ENCODE measurements at regions not wholly inside any gene's neighbourhood (a gene's known extent, or its start where the extent isn't known, plus 50 kb on each side); places are given as distances from the start of the nearest gene placed in this dataset.

- Histone ChIP-seq H2AFZ (ENCODE audit: low read depth, low read length) (no peak overlapping the region), H3K9me2 (ENCODE audit: insufficient read depth, low read length) (no peaks in the 10 kb centered on the region), H3K27me3 (ENCODE audit: insufficient read depth, low read depth, low read length) (no peaks in the 10 kb centered on the region), H3K36me3 (ENCODE audit: insufficient read depth, low read length) (no peaks in the 10 kb centered on the region), H3K4me2 (ENCODE audit: low read length) (no peak overlapping the region), H4K20me1 (ENCODE audit: insufficient read depth) (no peaks in the 10 kb centered on the region), H3K9ac (ENCODE audit: low read length) (no peak overlapping the region), H3K79me2 (replicated peaks; ENCODE audit: insufficient read depth, low read length) (no peaks in the 10 kb centered on the region), H3F3A (ENCODE audit: insufficient read depth, low read length, poor library complexity, severe bottlenecking) (no peaks in the 10 kb centered on the region), H3K27ac (ENCODE audit: low read length) (no peak overlapping the region), H3K9me3 (ENCODE audit: low read length) (no peaks in the 10 kb centered on the region), H3K4me3 (ENCODE audit: low read length) (no peak overlapping the region)
- TF ChIP-seq RAD21 (conservative IDR thresholded peaks at IDR 0.05) (no peak), EZH2 (IDR thresholded peaks at IDR 0.05; ENCODE audit: borderline replicate concordance, insufficient read depth, low read length, poor library complexity, severe bottlenecking) (no peak)
- TF ChIP-seq, protein P1, sequence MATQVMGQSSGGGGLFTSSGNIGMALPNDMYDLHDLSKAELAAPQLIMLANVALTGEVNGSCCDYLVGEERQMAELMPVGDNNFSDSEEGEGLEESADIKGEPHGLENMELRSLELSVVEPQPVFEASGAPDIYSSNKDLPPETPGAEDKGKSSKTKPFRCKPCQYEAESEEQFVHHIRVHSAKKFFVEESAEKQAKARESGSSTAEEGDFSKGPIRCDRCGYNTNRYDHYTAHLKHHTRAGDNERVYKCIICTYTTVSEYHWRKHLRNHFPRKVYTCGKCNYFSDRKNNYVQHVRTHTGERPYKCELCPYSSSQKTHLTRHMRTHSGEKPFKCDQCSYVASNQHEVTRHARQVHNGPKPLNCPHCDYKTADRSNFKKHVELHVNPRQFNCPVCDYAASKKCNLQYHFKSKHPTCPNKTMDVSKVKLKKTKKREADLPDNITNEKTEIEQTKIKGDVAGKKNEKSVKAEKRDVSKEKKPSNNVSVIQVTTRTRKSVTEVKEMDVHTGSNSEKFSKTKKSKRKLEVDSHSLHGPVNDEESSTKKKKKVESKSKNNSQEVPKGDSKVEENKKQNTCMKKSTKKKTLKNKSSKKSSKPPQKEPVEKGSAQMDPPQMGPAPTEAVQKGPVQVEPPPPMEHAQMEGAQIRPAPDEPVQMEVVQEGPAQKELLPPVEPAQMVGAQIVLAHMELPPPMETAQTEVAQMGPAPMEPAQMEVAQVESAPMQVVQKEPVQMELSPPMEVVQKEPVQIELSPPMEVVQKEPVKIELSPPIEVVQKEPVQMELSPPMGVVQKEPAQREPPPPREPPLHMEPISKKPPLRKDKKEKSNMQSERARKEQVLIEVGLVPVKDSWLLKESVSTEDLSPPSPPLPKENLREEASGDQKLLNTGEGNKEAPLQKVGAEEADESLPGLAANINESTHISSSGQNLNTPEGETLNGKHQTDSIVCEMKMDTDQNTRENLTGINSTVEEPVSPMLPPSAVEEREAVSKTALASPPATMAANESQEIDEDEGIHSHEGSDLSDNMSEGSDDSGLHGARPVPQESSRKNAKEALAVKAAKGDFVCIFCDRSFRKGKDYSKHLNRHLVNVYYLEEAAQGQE (IDR thresholded peaks at IDR 0.05; ENCODE audit: borderline replicate concordance): no peak
These were observed 302.6 kb downstream of the CBLL2 start for GRCh38 chrX:22575161-22575845.

- Histone ChIP-seq H3K9ac (ENCODE audit: low read length) (no peak overlapping the region), H3K9me3 (ENCODE audit: low read length) (no peaks in the 10 kb centered on the region), H3K4me3 (ENCODE audit: low read length) (no peak overlapping the region), H3K27ac (ENCODE audit: low read length) (no peak overlapping the region), H3K9me2 (ENCODE audit: insufficient read depth, low read length) (no peaks in the 10 kb centered on the region), H3F3A (ENCODE audit: insufficient read depth, low read length, poor library complexity, severe bottlenecking) (no peaks in the 10 kb centered on the region), H2AFZ (ENCODE audit: low read depth, low read length) (no peak overlapping the region), H4K20me1 (ENCODE audit: insufficient read depth) (no peaks in the 10 kb centered on the region), H3K79me2 (replicated peaks; ENCODE audit: insufficient read depth, low read length) (no peaks in the 10 kb centered on the region), H3K4me2 (ENCODE audit: low read length) (no peak overlapping the region), H3K36me3 (ENCODE audit: insufficient read depth, low read length) (no peaks in the 10 kb centered on the region), H3K27me3 (ENCODE audit: insufficient read depth, low read depth, low read length) (no peaks in the 10 kb centered on the region)
- TF ChIP-seq MXI1 (conservative IDR thresholded peaks at IDR 0.05; ENCODE audit: poor library complexity, severe bottlenecking) (no peak), EP300 (conservative IDR thresholded peaks at IDR 0.05; ENCODE audit: poor library complexity, severe bottlenecking) (no peak), POLR2AphosphoS5 (IDR thresholded peaks at IDR 0.05) (no peak), EZH2 (IDR thresholded peaks at IDR 0.05; ENCODE audit: borderline replicate concordance, insufficient read depth, low read length, poor library complexity, severe bottlenecking) (no peak), TAF1 (IDR thresholded peaks at IDR 0.05; ENCODE audit: low read depth) (no peak), RAD21 (conservative IDR thresholded peaks at IDR 0.05) (no peak), SMC3 (conservative IDR thresholded peaks at IDR 0.05; ENCODE audit: poor library complexity) (no peak)
- TF ChIP-seq, protein P2, sequence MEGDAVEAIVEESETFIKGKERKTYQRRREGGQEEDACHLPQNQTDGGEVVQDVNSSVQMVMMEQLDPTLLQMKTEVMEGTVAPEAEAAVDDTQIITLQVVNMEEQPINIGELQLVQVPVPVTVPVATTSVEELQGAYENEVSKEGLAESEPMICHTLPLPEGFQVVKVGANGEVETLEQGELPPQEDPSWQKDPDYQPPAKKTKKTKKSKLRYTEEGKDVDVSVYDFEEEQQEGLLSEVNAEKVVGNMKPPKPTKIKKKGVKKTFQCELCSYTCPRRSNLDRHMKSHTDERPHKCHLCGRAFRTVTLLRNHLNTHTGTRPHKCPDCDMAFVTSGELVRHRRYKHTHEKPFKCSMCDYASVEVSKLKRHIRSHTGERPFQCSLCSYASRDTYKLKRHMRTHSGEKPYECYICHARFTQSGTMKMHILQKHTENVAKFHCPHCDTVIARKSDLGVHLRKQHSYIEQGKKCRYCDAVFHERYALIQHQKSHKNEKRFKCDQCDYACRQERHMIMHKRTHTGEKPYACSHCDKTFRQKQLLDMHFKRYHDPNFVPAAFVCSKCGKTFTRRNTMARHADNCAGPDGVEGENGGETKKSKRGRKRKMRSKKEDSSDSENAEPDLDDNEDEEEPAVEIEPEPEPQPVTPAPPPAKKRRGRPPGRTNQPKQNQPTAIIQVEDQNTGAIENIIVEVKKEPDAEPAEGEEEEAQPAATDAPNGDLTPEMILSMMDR (IDR thresholded peaks at IDR 0.05; ENCODE audit: poor library complexity, severe bottlenecking): no peak
- TF ChIP-seq, protein P1 (IDR thresholded peaks at IDR 0.05; ENCODE audit: borderline replicate concordance): no peak
These were observed 304.5 kb downstream of the CBLL2 start for GRCh38 chrX:22577181-22577580.

All from neural cell (in vitro differentiated cells).